ENCODE measurements at regions not wholly inside any gene's neighbourhood (a gene's known extent, or its start where the extent isn't known, plus 50 kb on each side); places are given as distances from the start of the nearest gene placed in this dataset.
"Not testable (repeated sequence)": the region's sequence is repeated elsewhere in the genome, so short reads cannot be mapped to it uniquely, and the experiment has no call there.

DNA sequence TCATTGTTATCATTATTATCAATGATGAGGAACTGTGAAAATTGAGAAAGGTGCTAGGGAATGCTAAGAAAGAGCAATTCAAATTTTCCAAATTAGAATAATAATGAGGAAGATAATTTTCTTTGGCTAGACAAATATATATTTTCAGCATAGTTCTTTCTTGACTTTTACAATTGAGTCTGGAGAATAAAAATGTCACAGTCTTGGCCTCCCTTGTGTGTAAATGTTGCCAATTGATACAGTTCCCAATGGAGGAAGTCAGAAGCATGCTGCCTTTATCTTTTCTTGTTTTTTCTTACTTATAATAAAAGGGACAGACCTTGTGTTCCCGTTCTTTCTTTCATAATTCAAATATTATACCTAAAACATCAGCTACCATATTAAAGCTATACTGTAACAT is 774.4 kb downstream of the SI start:
- WGBS (ENCODE audit: missing lambda C conversion rate) = 3% methylated on average over 1 of the region's 1 CpG

DNA sequence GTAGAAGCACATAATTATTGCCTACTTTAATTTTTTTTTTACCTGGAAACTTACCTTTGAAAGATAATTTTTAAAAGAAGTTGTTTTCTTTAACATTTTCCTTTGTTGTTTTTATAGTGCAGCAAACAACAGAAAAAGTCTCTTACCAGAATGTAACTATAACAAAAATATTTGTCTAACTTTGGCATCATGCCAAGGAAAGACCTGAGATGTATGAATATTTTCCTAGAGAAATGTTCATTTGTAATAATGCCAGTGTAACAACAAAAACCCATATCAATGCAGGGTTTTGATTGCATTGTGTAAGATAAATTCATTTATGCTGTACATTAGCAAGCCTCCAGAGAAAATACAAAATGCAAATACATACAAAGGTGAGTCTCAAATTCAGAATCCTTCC is 775.7 kb downstream of the SI start:
- FAIRE-seq = no peak
- Histone ChIP-seq H3K4me1 (no peaks in the 10 kb centered on the region), H3K4me3 (no peak overlapping the region), H3K4me2 (no peak overlapping the region), H3K9me3 (0 out of 3 replicates have a peak, but pooled peaks cover 2% of the 10 kb centered on the region), H3K27ac (no peak overlapping the region)
- TF ChIP-seq FOSB (CRISPR knock-in tag; IDR thresholded peaks at IDR 0.05) (no peak), CHD2 (IDR thresholded peaks at IDR 0.05; ENCODE audit: low read length, partially characterized antibody) (no peak), ZC3H11A (IDR thresholded peaks at IDR 0.05) (no peak)
- TF ChIP-seq, protein P1, sequence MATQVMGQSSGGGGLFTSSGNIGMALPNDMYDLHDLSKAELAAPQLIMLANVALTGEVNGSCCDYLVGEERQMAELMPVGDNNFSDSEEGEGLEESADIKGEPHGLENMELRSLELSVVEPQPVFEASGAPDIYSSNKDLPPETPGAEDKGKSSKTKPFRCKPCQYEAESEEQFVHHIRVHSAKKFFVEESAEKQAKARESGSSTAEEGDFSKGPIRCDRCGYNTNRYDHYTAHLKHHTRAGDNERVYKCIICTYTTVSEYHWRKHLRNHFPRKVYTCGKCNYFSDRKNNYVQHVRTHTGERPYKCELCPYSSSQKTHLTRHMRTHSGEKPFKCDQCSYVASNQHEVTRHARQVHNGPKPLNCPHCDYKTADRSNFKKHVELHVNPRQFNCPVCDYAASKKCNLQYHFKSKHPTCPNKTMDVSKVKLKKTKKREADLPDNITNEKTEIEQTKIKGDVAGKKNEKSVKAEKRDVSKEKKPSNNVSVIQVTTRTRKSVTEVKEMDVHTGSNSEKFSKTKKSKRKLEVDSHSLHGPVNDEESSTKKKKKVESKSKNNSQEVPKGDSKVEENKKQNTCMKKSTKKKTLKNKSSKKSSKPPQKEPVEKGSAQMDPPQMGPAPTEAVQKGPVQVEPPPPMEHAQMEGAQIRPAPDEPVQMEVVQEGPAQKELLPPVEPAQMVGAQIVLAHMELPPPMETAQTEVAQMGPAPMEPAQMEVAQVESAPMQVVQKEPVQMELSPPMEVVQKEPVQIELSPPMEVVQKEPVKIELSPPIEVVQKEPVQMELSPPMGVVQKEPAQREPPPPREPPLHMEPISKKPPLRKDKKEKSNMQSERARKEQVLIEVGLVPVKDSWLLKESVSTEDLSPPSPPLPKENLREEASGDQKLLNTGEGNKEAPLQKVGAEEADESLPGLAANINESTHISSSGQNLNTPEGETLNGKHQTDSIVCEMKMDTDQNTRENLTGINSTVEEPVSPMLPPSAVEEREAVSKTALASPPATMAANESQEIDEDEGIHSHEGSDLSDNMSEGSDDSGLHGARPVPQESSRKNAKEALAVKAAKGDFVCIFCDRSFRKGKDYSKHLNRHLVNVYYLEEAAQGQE (IDR thresholded peaks at IDR 0.05) = no peak
- TF ChIP-seq, protein P2, sequence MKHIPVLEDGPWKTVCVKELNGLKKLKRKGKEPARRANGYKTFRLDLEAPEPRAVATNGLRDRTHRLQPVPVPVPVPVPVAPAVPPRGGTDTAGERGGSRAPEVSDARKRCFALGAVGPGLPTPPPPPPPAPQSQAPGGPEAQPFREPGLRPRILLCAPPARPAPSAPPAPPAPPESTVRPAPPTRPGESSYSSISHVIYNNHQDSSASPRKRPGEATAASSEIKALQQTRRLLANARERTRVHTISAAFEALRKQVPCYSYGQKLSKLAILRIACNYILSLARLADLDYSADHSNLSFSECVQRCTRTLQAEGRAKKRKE (CRISPR knock-in tag; IDR thresholded peaks at IDR 0.05; ENCODE audit: low read depth) = no peak
- TF ChIP-seq, protein P3, sequence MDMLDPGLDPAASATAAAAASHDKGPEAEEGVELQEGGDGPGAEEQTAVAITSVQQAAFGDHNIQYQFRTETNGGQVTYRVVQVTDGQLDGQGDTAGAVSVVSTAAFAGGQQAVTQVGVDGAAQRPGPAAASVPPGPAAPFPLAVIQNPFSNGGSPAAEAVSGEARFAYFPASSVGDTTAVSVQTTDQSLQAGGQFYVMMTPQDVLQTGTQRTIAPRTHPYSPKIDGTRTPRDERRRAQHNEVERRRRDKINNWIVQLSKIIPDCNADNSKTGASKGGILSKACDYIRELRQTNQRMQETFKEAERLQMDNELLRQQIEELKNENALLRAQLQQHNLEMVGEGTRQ (IDR thresholded peaks at IDR 0.05) = no peak
- TF ChIP-seq, protein P4, sequence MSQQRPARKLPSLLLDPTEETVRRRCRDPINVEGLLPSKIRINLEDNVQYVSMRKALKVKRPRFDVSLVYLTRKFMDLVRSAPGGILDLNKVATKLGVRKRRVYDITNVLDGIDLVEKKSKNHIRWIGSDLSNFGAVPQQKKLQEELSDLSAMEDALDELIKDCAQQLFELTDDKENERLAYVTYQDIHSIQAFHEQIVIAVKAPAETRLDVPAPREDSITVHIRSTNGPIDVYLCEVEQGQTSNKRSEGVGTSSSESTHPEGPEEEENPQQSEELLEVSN (IDR thresholded peaks at IDR 0.05; ENCODE audit: borderline replicate concordance, low read depth) = no peak
- CTCF ChIA-PET = no interaction called here
- no peak for ATAC-seq
- POLR2A ChIA-PET = no interaction called here
- DNase-seq (ENCODE audit: low read depth in 1 of 2, low spot score in 1 of 2) = no peak

More for the DNA sequence above, 774.4 kb downstream of the SI start:
- no peak for TF ChIP-seq FOSB (CRISPR knock-in tag; IDR thresholded peaks at IDR 0.05)
- TF ChIP-seq NFE2L2 (conservative IDR thresholded peaks at IDR 0.05; ENCODE audit: low read length) = no peak
- no peak for TF ChIP-seq SREBF2 (IDR thresholded peaks at IDR 0.05)
- TF ChIP-seq, protein P5, sequence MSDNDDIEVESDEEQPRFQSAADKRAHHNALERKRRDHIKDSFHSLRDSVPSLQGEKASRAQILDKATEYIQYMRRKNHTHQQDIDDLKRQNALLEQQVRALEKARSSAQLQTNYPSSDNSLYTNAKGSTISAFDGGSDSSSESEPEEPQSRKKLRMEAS (IDR thresholded peaks at IDR 0.05) = no peak
- no peak for TF ChIP-seq RARB (CRISPR knock-in tag; IDR thresholded peaks at IDR 0.05)
- no peak for TF ChIP-seq MAFK (IDR thresholded peaks at IDR 0.05; ENCODE audit: partially characterized antibody)
- TF ChIP-seq, protein P3 (IDR thresholded peaks at IDR 0.05) = no peak
- no peak for TF ChIP-seq CEBPB (IDR thresholded peaks at IDR 0.05)
- no peak for TF ChIP-seq CBX2 (IDR thresholded peaks at IDR 0.05; ENCODE audit: borderline replicate concordance, low read depth)
- no peak for TF ChIP-seq ZC3H11A (IDR thresholded peaks at IDR 0.05)
- TF ChIP-seq ZFP36 (IDR thresholded peaks at IDR 0.05; ENCODE audit: borderline replicate concordance, partially characterized antibody) = no peak
- no peak for TF ChIP-seq RFX5 (IDR thresholded peaks at IDR 0.05)
- TF ChIP-seq NPAS2 (CRISPR knock-in tag; IDR thresholded peaks at IDR 0.05; ENCODE audit: borderline replicate concordance) = no peak
- TF ChIP-seq HOXA7 (CRISPR knock-in tag; IDR thresholded peaks at IDR 0.05) = no peak
- TF ChIP-seq, protein P6, sequence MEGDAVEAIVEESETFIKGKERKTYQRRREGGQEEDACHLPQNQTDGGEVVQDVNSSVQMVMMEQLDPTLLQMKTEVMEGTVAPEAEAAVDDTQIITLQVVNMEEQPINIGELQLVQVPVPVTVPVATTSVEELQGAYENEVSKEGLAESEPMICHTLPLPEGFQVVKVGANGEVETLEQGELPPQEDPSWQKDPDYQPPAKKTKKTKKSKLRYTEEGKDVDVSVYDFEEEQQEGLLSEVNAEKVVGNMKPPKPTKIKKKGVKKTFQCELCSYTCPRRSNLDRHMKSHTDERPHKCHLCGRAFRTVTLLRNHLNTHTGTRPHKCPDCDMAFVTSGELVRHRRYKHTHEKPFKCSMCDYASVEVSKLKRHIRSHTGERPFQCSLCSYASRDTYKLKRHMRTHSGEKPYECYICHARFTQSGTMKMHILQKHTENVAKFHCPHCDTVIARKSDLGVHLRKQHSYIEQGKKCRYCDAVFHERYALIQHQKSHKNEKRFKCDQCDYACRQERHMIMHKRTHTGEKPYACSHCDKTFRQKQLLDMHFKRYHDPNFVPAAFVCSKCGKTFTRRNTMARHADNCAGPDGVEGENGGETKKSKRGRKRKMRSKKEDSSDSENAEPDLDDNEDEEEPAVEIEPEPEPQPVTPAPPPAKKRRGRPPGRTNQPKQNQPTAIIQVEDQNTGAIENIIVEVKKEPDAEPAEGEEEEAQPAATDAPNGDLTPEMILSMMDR (IDR thresholded peaks at IDR 0.05) = no peak
- no peak for TF ChIP-seq MYC (IDR thresholded peaks at IDR 0.05; ENCODE audit: borderline replicate concordance, low read length)
- TF ChIP-seq JUNB (IDR thresholded peaks at IDR 0.05) = no peak
- Histone ChIP-seq H3K9me3 (0 out of 3 replicates have a peak, but pooled peaks cover 2% of the 10 kb centered on the region), H3K27ac (no peak overlapping the region), H3K4me3 (no peak overlapping the region), H3K4me2 (no peak overlapping the region), H3K4me1 (no peaks in the 10 kb centered on the region)
- ChIA-PET CTCF (no interaction called here), POLR2A (no interaction called here)
- FAIRE-seq (no peak), DNase-seq (ENCODE audit: low read depth in 1 of 2, low spot score in 1 of 2) (no peak), ATAC-seq (no peak)

DNA sequence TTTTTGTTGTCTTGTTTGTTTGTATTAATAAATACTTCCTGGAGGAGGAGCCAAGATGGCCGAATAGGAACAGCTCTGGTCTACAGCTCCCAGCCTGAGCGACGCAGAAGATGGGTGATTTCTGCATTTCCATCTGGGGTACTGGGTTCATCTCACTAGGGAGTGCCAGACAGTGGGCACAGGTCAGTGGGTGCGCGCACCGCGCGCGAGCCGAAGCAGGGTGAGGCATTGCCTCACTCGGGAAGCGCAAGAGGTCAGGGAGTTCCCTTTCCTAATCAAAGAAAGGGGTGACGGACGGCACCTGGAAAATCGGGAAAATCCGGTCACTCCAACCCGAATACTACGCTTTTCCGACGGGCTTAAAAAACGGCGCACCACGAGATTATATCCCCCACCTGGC is 786.8 kb downstream of the SI start:
- FAIRE-seq; H3K9me3 ChIP-seq; ATAC-seq; DNase-seq (ENCODE audit: low read depth in 1 of 2, low spot score in 1 of 2); H3K27ac ChIP-seq; H3K4me1 ChIP-seq; CTCF ChIA-PET; H3K4me2 ChIP-seq; H3K4me3 ChIP-seq; POLR2A ChIA-PET: not testable (repeated sequence)
- WGBS (ENCODE audit: missing lambda C conversion rate) = 87% methylated on average over 23 of the region's 23 CpGs

Measured in A549 (cell line).